T-helper 2 cell treated with Interferon-gamma antibody and Interleukin-4, amounts not matched to agents 100 ng/mL and 5 ng/mL, for 36 hours (primary cell): ENCODE measurements at regions not wholly inside any gene's neighbourhood (a gene's known extent, or its start where the extent isn't known, plus 50 kb on each side); places are given as distances from the start of the nearest gene placed in this dataset.
"Not testable (repeated sequence)": the region's sequence is repeated elsewhere in the genome, so short reads cannot be mapped to it uniquely, and the experiment has no call there.

Source experiments
- intact Hi-C: fragments of 100-400 bp; cut with micrococcal nuclease; formaldehyde crosslinking; loops from one replicate; pipeline ENCODE4 v1.15.1; 2023

- intact Hi-C loops = no loop called here
Observed at GRCh38 chr5:33059081-33059480, 348.0 kb downstream of the NPR3 start.

DNA sequence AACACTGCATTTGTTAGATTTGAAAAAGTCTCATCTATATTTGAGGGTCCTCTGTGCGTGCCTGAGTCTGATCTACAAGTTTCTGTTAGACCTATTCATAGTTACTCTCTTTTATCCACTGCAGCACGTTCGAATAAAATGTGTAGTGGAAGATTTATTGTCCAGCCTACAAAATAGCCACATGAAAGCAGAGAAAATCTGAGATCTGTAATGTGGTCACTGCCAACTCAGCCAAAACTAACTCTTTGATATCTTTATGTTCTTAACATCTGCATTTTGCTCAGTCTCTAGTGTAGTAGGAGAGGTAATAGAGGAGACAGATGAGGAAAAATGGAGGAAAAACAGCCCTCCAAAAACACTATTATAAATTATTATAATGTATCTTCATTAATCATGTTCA is 354.0 kb downstream of the NPR3 start:
- intact Hi-C loops = no loop called here

DNA sequence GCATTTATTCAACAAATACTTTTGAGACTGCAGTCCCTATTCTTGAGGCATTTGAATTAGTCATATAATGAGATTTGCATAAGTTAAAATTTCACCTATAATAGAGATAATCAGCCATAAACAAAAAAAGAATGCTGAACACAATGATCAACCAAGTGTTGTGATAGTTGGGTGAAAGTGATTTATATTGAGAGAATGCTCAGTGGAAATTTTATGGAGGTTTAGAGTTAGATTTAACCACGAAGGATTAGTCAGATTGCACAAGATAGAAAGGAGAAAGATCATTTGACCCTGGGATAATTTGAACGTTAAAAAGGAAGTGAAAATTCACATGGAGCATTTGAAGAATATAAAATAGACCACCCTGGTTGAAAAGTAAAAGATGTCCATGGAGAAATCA is 356.2 kb downstream of the NPR3 start:
- intact Hi-C loops = no loop called here

GRCh38 chr5:33068786-33069185 is 357.7 kb downstream of the NPR3 start:
- intact Hi-C loops = no loop called here

GRCh38 chr5:33072296-33072695 is 361.2 kb downstream of the NPR3 start:
- intact Hi-C loops = no loop called here

- intact Hi-C loops = no loop called here
Observed at GRCh38 chr5:33072726-33073125, 361.6 kb downstream of the NPR3 start.

DNA sequence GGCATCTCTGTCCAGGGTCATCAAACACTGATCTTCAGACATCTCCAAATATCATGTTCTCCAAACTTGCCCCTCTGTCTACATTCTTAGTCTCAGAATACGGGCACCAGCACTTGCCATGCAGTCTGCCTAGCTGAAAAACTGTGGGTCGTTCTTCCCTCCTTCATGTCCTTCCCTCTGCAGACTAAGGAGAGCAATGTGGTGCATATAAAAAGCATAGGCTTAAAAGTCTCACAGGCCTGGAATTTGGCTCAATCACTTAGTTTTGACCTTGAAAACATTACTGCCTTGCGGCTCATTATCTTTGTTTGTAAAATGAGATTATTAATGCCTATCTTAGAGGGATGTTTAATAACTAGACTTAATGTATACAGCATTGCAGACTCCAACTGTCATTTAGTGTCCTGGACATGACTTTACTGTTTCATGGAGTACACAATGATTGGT is 362.8 kb downstream of the NPR3 start:
- intact Hi-C loops = no loop called here

DNA sequence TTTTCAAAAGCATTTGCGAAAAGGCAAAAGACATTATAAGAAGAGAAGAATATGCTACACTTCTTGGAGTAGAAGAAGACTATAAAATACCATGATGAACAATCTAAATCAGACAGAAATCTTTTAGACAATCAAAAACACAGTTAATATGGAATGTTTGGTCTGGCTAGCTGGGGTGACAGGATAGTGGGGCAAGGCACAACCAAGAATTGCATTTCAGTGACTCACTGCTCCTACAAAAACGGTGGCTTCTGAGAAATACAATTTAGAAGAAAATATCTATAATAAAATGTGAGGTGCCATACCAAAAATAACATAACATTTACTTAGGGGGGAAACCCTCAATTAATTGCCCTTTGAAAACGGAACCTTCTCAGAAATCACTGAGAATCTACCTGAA is 363.4 kb downstream of the NPR3 start:
- intact Hi-C loops = no loop called here

GRCh38 chr5:33075731-33076130 is 364.6 kb downstream of the NPR3 start:
- intact Hi-C loops = no loop called here

GRCh38 chr5:33079548-33079947 is 361.2 kb upstream of the TARS1 start:
- intact Hi-C loops = no loop called here

GRCh38 chr5:33080287-33080686 is 360.5 kb upstream of the TARS1 start:
- intact Hi-C loops = no loop called here

DNA sequence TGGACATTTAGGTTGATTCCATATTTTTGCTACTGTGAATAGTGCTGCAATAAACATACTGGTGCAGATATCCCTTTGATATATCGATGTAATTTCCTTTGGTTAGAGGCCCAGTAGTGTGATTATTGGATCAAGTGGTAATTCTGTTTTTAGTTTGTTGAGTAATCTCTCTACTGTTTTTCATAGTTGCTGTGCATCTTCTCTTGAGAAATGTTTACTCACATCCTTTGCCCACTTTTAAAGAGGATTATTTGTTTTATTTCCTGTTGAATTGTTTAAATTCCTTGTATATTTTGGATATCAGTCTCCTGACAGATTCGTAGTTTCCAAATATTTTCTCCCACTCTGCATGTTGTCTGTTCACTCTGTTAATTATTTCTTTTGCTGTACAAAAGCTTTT is 352.6 kb upstream of the TARS1 start:
- intact Hi-C loops = no loop called here

- intact Hi-C loops = no loop called here
Observed at GRCh38 chr5:33091571-33092363, 349.0 kb upstream of the TARS1 start.

GRCh38 chr5:33092719-33093118 is 348.0 kb upstream of the TARS1 start:
- intact Hi-C loops = no loop called here

GRCh38 chr5:33102551-33102950 is 338.2 kb upstream of the TARS1 start:
- intact Hi-C loops = no loop called here

- intact Hi-C loops = no loop called here
Observed at GRCh38 chr5:33105521-33105941, 335.2 kb upstream of the TARS1 start.

- intact Hi-C loops = not testable (repeated sequence)
Observed at GRCh38 chr5:33110496-33110895, 330.3 kb upstream of the TARS1 start.

DNA sequence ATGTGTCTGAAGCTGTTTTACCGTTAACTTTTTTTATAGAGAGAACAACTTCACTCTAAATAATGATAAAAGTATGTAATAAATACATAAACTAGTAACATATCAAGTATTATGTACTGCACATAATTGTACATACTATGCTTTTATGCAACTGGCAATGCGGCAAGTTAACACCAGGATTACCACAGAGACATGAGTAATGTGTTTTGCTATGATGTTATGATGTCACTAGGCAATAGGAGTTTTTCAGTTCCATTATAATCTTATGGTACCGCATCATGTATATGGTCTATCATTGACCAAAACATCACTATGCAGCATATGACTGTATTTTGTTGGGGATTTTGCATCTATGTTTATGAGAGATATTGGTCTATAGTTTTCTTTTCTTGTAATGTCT is 326.4 kb upstream of the TARS1 start:
- intact Hi-C loops = no loop called here

DNA sequence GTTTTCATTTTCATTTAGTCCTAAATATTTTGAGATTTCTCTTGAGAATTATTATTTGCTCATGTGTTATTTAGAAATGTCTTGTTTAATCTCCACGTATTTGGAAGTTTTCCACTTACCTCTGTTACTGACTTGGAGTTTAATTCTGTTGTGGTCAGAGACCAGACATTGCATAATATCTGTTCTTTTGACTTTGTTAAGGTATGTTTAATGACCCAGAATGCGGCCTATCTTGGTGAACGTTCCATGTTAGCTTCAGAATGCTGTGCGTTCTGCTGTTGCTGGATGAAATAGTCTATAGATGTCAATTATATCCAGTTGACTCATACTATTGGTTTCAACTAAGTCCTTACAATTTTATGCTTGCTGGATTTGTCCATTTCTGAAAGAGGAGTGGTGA is 325.3 kb upstream of the TARS1 start:
- intact Hi-C loops = no loop called here

GRCh38 chr5:33118761-33119415 is 321.9 kb upstream of the TARS1 start:
- intact Hi-C loops = no loop called here

GRCh38 chr5:33120671-33121070 is 320.1 kb upstream of the TARS1 start:
- intact Hi-C loops = no loop called here

GRCh38 chr5:33129309-33129708 is 311.5 kb upstream of the TARS1 start:
- intact Hi-C loops = no loop called here

DNA sequence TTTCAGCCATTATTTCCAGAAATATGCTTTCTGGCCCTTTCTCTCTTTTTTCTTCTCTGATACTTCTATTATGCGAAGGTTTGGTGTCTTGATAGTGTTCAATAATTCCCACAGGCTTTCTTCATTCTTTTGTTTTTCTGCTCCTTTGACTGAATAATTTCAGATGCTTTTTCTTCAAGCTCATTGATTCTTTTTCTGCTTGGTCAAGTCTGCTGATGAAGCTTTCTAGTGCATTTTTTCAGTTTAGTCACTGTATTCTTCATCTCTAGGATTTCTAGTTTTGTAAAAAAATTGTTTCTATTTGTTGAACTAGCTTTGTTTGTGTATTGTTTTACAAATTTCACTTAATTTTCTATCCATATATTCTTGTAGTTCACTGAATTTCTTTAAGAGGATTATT is 304.0 kb upstream of the TARS1 start:
- intact Hi-C loops = no loop called here
